Cardiac muscle cell (in vitro differentiated cells and primary cell): ENCODE measurements at regions not wholly inside any gene's neighbourhood (a gene's known extent, or its start where the extent isn't known, plus 50 kb on each side); places are given as distances from the start of the nearest gene placed in this dataset.
"Not testable (repeated sequence)": the region's sequence is repeated elsewhere in the genome, so short reads cannot be mapped to it uniquely, and the experiment has no call there.

Experiments
- DNase-seq, 2 donors: peaks; one replicate each; pipeline versions ENCODE4 v3.0.0 to v3.0.0-alpha.2; 2010 to 2017; ENCODE audit warnings: low read depth in 1 of 2, low spot score in 1 of 2
- H3K27ac ChIP-seq: fragments of 200-600 bp; sonication (generic); 2 replicates; pipeline ENCODE4 v1.5.1; 2016
- H3K27me3 ChIP-seq: fragments of 200-600 bp; sonication (generic); 2 replicates; pipeline ENCODE4 v1.6.0; 2016; ENCODE audit warnings: control low read depth
- H3K36me3 ChIP-seq: fragments of 200-600 bp; sonication (generic); 2 replicates; pipeline ENCODE4 v1.5.1; 2016; ENCODE audit warnings: control low read depth
- H3K4me1 ChIP-seq: fragments of 200-600 bp; sonication (generic); 2 replicates; pipeline ENCODE4 v1.8.1; 2017; ENCODE audit warnings: low read depth, mild to moderate bottlenecking, mixed run types
- H3K4me3 ChIP-seq: fragments of 200-600 bp; sonication (generic); 2 replicates; pipeline ENCODE4 v1.5.1; 2016; ENCODE audit warnings: mild to moderate bottlenecking
- H3K9me3 ChIP-seq: fragments of 200-600 bp; sonication (generic); 2 replicates; pipeline ENCODE4 v1.5.1; 2017; ENCODE audit warnings: low read depth, mild to moderate bottlenecking, control low read depth
- CTCF ChIP-seq: IDR thresholded peaks from 2 replicates; pipeline ENCODE4 v1.5.1; 2012; ENCODE audit warnings: low read depth, mild to moderate bottlenecking, low read length

GRCh38 chr15:85282504-85283115 is 97.8 kb upstream of the AKAP13 start:
- no peaks in the 10 kb centered on the region for H3K36me3 ChIP-seq
- H3K9me3 ChIP-seq, result no peaks in the 10 kb centered on the region
- no peak for TF ChIP-seq CTCF
- H3K4me3 ChIP-seq, result no peak overlapping the region
- DNase-seq, result peak in 1 of 2 donors; percentile 17
- H3K4me1 ChIP-seq, result no peaks in the 10 kb centered on the region
- no peak overlapping the region for H3K27ac ChIP-seq
- no peaks in the 10 kb centered on the region for H3K27me3 ChIP-seq

GRCh38 chr15:85283815-85284214 is 96.6 kb upstream of the AKAP13 start:
- DNase-seq, result peak in 1 of 2 donors; percentile 9
- not testable (repeated sequence) for H3K27me3 ChIP-seq, H3K36me3 ChIP-seq, H3K4me1 ChIP-seq, H3K9me3 ChIP-seq, H3K4me3 ChIP-seq, H3K27ac ChIP-seq

- Histone ChIP-seq H3K4me1 (no peaks in the 10 kb centered on the region), H3K4me3 (no peak overlapping the region), H3K9me3 (no peaks in the 10 kb centered on the region), H3K27me3 (no peaks in the 10 kb centered on the region), H3K36me3 (no peaks in the 10 kb centered on the region), H3K27ac (no peak overlapping the region)
- no peak for DNase-seq
- TF ChIP-seq CTCF, result no peak
These were observed 95.9 kb upstream of the AKAP13 start for GRCh38 chr15:85284497-85284896.

GRCh38 chr15:85289677-85290365 is 90.6 kb upstream of the AKAP13 start:
- peak; percentile 68 for TF ChIP-seq CTCF
- no peaks in the 10 kb centered on the region for H3K9me3 ChIP-seq
- no peak overlapping the region for H3K27ac ChIP-seq
- DNase-seq, result peak; percentile 59 to 66
- peaks cover 7% of the 10 kb centered on the region for H3K27me3 ChIP-seq
- no peaks in the 10 kb centered on the region for H3K36me3 ChIP-seq
- H3K4me1 ChIP-seq, result no peaks in the 10 kb centered on the region
- no peak overlapping the region for H3K4me3 ChIP-seq

GRCh38 chr15:85292583-85292982 is 87.8 kb upstream of the AKAP13 start:
- H3K36me3 ChIP-seq, DNase-seq, H3K4me3 ChIP-seq, H3K27ac ChIP-seq, H3K9me3 ChIP-seq, H3K4me1 ChIP-seq, H3K27me3 ChIP-seq: not testable (repeated sequence)

- no peak overlapping the region for H3K27ac ChIP-seq
- H3K4me3 ChIP-seq, result no peak overlapping the region
- no peaks in the 10 kb centered on the region for H3K36me3 ChIP-seq
- no peaks in the 10 kb centered on the region for H3K4me1 ChIP-seq
- no peaks in the 10 kb centered on the region for H3K9me3 ChIP-seq
- no peaks in the 10 kb centered on the region for H3K27me3 ChIP-seq
- peak; percentile 77 for TF ChIP-seq CTCF
- DNase-seq, result peak; percentile 77 to 85
These were observed 83.6 kb upstream of the AKAP13 start for GRCh38 chr15:85296615-85297402.
